Inferior parietal cortex (tissue), 1 donor: ENCODE measurements at regions not wholly inside any gene's neighbourhood (a gene's known extent, or its start where the extent isn't known, plus 50 kb on each side); places are given as distances from the start of the nearest gene placed in this dataset.
"Not testable (repeated sequence)": the region's sequence is repeated elsewhere in the genome, so short reads cannot be mapped to it uniquely, and the experiment has no call there.

Experiments
- DNase-seq: peaks from one replicate; pipeline ENCODE4 v3.0.0-alpha.2; 2016; ENCODE audit errors: extremely low spot score

- DNase-seq: no peak
These were observed 304.5 kb downstream of the CCSER2 start for GRCh38 chr10:84632866-84633265.

DNA sequence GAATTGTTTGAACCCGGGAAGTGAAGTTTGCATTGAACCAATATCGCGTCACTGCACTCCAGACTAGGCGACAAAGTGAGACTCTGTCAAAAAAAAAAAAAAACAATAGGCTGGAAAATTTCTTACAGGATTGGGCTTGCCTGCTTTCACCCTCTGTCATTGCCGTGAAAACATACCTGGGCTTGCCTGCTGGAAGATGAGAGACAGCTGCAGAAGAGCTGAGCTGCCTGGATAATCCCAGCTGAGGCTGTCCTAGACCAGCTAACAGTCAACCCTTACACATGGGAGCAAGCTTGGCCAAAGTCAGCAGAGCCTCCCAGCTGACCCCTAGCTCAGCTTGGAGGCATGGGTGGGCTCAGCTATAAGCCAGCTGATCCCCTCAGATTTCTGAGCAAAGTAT lies 306.2 kb downstream of the CCSER2 start:
- DNase-seq: no peak

DNA sequence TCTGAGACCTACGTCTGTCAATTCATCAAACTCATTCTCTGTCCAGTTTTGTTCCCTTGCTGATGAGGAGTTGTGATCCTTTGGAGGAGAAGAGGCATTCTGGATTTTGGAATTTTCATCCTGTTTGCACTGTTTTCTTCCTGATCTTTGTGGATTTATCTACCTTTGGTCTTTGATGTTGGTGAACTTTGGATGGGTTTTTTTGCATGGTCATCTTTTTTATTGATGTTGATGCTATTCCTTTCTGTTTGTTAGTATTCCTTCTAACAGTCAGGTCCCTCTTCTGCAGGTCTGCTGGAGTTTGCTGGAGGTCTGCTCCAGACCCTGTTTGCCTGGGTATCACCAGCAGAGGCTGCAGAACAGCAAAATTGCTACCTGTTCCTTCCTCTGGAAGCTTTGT lies 322.2 kb downstream of the CCSER2 start:
- not testable (repeated sequence) for DNase-seq

DNA sequence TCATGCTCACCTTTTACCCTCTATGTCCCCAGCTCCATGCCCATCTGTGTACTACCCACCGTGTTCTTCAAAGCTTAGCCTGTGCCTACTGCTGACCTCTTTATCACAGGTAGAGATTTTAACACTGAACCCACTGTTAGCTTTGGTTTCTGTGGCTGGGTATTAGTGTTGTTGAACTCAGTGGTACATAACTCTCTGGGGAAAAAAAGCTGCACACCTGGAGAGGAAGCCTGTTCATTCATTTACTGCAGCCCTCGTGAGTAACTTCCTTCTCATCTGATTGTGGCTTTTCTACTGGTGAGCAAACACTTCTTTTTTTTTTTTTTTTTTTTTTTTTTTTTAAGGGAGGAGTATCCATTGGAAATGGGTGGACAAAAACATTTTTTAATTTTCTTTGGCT lies 326.3 kb downstream of the CCSER2 start:
- DNase-seq: no peak

- DNase-seq: no peak
These were observed 330.6 kb downstream of the CCSER2 start for GRCh38 chr10:84659027-84659426.

DNA sequence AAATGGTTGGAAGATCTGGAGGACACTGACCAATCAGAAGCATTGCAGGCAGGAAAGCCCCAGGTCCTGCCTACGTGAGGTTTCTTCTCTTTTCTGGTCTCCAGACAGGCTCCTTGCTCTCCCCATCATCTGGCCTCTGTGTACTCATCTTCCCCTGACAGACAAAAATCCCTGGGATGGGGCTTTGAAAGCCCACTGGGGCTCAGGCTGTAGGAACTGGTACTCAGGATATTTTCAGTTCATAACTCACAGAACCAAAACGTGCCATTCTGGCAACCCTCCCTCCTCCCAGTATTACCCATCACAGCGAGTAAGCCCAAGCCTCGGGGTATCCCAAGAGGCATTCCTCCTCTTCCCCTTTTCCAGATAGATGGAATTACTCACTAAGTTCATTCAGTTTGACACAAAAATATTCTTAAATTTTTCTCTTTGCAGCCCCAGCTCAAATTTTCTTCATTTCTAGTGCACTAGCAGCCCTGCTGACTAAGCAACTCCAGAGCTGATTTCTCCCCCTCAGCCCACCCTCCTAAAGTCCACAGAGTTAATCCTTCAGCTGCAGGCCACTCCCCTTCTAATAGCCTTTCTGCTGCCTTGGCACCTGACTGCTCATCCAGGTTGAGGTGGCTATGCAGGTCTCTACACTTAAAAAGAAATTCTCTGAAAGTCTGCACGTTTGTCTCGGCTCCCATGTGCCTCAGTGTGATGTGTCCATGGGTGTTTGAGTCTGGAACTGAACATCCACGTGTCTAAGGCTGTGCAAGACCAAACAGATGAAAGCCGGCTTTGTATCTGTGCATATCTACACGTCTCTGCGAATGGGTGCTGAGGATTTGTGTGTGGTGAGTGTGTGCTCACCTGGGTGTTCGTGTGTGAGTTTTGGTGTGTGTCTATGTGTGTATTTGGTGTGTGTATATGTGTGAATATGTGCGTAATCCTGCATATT lies 331.4 kb downstream of the CCSER2 start:
- no peak for DNase-seq

- no peak for DNase-seq
These were observed 332.2 kb downstream of the CCSER2 start for GRCh38 chr10:84660450-84661159.

DNA sequence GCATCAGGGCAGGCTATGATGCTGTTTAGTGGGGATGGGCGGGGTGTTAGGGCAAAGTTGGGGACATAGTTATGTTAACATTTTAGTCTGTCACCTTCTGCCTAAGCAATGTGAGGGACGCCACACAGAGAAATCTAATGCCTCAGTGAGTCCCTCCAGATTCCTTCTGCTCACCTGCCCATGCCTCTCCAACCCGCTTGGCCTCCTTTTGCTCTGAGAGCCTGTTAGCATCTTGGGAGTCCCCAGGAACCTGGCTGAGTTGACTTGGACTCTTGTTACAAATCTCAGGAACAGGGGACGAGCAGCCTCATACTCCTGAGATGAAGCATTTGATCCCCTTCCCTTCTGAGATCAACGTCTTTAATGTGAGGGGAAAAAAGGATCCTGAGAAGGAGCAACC lies 336.8 kb downstream of the CCSER2 start:
- DNase-seq: no peak

- no peak for DNase-seq
These were observed 337.6 kb downstream of the CCSER2 start for GRCh38 chr10:84665883-84666463.

GRCh38 chr10:84668186-84668763 lies 339.9 kb downstream of the CCSER2 start:
- DNase-seq: no peak

DNA sequence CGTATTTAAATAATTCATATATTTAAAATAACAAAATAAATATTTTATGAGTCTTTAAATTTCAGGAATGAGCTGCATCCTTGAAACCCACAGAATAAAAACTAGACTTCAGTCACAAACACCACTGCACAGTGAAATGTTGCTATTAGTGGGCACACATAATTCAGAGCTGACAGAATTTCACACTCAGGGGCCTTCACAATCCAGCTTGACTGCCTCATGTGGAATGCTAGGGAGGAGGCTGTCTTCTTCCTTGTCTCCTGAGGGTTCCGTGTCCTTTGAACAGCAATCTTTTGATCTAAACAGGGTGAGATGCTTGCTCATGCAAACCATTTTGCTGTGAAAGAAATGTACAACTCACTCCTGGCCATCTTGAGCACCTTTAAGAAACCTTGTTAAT lies 346.7 kb downstream of the CCSER2 start:
- no peak for DNase-seq

- DNase-seq: no peak
These were observed 348.1 kb downstream of the CCSER2 start for GRCh38 chr10:84676536-84676935.

GRCh38 chr10:84681781-84682180 lies 353.4 kb downstream of the CCSER2 start:
- DNase-seq: no peak

DNA sequence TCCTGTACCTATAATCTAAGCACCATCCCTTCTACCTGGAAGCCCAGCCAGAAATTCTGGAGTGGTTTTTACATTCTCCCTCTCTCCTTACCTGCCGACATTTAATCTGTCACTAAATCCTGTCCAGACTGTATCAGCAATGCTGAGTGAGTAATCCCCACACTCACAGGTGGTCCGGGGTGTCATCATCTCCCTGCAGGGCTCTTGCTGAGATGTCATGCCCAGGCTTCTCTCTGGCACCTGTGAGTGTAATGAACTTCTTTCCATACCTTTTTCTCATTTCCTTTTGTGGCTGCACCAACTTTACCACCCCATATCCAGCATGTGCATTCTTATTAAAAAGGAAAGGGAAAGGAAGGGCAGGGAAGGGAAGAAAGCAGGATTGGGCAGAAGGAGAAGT lies 355.2 kb downstream of the CCSER2 start:
- DNase-seq: no peak

GRCh38 chr10:84683980-84684740 lies 355.8 kb downstream of the CCSER2 start:
- no peak for DNase-seq

- no peak for DNase-seq
These were observed 356.8 kb downstream of the CCSER2 start for GRCh38 chr10:84685047-84685660.

DNA sequence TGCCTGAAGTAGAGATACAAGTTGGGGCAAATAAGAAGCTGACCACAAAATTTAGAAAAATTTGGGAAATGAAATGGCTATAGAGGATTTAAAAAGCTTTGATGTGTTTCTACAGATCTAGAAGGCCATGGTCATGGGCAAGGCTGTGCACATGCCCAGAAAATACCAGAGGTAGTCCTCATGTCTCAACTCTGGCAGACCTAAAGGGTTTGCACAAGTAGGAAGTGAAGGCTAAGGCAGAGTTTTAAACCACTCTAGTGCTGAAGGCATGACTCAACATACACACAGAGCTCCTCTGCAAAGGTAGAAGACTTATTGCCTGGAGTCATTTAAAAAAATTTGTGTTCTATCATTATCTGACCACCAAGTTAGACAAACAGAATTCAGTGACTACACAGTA lies 364.6 kb downstream of the CCSER2 start:
- no peak for DNase-seq

DNA sequence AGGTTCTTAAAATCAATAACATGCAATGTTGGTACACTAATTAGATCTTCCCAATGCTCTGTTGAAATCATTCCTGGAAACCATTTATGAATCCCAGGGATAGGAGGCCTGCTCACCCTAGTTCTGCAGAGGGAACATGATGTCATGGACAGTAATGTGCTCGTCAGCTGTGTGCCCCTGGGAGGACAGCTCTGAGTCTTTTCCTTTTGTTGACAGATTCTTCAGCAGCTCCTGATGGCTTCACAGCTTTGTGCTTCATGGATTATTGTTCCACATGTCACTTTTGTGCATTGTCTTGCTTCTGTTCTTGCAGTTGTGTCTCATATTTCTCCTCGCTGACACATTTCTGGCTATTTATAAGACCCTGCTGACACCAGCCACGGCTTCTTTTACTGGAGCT lies 367.5 kb downstream of the CCSER2 start:
- no peak for DNase-seq

GRCh38 chr10:84696610-84697009 lies 368.2 kb downstream of the CCSER2 start:
- no peak for DNase-seq

- no peak for DNase-seq
These were observed 370.6 kb downstream of the CCSER2 start for GRCh38 chr10:84698989-84699388.
